ENCODE measurements at regions not wholly inside any gene's neighbourhood (a gene's known extent, or its start where the extent isn't known, plus 50 kb on each side); places are given as distances from the start of the nearest gene placed in this dataset.

DNA sequence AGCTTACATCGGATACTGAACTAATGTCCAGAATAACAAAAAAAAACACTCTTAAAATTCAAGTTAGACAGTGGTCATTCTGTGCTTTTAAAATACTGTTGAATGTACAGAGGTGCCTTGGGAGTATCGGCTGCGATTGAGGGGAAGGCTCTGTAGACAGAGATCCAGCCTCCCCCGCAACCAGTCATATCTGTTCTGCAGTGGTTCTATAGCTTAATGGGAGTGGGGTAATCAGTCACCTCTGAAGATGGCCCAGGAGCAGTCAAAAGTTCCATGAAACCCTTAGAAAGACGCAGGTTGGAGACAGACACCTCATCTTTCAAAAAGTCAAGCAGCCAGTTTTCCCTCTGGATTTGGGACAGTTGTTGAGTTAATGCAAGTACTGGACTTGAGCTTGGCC, 1486.6 kb upstream of the TMEM132C start:
- Histone ChIP-seq H3K27me3 (ENCODE audit: insufficient read depth, poor library complexity, severe bottlenecking) (no peaks in the 10 kb centered on the region), H3K4me3 (replicated peaks; ENCODE audit: insufficient read depth, low read length) (no peak overlapping the region), H3K27ac (replicated peaks) (no peak overlapping the region)
- DNase-seq (ENCODE audit: low read depth in 1 of 2, low spot score in 1 of 2) = no peak
- TF ChIP-seq, protein P1, sequence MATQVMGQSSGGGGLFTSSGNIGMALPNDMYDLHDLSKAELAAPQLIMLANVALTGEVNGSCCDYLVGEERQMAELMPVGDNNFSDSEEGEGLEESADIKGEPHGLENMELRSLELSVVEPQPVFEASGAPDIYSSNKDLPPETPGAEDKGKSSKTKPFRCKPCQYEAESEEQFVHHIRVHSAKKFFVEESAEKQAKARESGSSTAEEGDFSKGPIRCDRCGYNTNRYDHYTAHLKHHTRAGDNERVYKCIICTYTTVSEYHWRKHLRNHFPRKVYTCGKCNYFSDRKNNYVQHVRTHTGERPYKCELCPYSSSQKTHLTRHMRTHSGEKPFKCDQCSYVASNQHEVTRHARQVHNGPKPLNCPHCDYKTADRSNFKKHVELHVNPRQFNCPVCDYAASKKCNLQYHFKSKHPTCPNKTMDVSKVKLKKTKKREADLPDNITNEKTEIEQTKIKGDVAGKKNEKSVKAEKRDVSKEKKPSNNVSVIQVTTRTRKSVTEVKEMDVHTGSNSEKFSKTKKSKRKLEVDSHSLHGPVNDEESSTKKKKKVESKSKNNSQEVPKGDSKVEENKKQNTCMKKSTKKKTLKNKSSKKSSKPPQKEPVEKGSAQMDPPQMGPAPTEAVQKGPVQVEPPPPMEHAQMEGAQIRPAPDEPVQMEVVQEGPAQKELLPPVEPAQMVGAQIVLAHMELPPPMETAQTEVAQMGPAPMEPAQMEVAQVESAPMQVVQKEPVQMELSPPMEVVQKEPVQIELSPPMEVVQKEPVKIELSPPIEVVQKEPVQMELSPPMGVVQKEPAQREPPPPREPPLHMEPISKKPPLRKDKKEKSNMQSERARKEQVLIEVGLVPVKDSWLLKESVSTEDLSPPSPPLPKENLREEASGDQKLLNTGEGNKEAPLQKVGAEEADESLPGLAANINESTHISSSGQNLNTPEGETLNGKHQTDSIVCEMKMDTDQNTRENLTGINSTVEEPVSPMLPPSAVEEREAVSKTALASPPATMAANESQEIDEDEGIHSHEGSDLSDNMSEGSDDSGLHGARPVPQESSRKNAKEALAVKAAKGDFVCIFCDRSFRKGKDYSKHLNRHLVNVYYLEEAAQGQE (IDR thresholded peaks at IDR 0.05; ENCODE audit: insufficient replicate concordance, low read depth) = no peak
- TF ChIP-seq POLR2AphosphoS5 (IDR thresholded peaks at IDR 0.05; ENCODE audit: low read depth) (no peak), GABPA (IDR thresholded peaks at IDR 0.05; ENCODE audit: low read depth) (no peak), SPI1 (IDR thresholded peaks at IDR 0.05; ENCODE audit: borderline replicate concordance, low read depth) (no peak)
- TF ChIP-seq, protein P2, sequence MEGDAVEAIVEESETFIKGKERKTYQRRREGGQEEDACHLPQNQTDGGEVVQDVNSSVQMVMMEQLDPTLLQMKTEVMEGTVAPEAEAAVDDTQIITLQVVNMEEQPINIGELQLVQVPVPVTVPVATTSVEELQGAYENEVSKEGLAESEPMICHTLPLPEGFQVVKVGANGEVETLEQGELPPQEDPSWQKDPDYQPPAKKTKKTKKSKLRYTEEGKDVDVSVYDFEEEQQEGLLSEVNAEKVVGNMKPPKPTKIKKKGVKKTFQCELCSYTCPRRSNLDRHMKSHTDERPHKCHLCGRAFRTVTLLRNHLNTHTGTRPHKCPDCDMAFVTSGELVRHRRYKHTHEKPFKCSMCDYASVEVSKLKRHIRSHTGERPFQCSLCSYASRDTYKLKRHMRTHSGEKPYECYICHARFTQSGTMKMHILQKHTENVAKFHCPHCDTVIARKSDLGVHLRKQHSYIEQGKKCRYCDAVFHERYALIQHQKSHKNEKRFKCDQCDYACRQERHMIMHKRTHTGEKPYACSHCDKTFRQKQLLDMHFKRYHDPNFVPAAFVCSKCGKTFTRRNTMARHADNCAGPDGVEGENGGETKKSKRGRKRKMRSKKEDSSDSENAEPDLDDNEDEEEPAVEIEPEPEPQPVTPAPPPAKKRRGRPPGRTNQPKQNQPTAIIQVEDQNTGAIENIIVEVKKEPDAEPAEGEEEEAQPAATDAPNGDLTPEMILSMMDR (IDR thresholded peaks at IDR 0.05; ENCODE audit: insufficient read depth, low read length) = no peak

DNA sequence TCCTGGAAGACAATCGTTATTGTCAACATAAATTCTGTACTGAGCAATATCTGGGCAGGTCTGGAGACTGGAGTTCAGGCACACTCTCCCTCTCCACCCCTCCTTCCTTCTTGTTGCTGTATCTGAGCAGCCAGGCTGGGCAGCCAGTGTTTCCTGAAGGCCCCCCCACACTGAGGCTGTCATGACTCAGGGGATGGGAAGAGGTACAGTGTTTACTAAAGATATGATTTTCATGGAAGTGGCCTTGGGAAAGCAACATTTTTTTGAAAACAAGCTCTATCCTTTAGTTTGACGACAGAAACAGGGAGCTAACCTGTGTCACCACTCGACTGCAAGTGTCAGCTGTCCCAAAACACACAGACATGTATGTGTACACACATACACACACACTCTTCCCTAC, 1485.4 kb upstream of the TMEM132C start:
- TF ChIP-seq, protein P2 (IDR thresholded peaks at IDR 0.05; ENCODE audit: insufficient read depth, low read length) = no peak
- TF ChIP-seq, protein P1 (IDR thresholded peaks at IDR 0.05; ENCODE audit: insufficient replicate concordance, low read depth) = no peak
- TF ChIP-seq GABPA (IDR thresholded peaks at IDR 0.05; ENCODE audit: low read depth) (no peak), SPI1 (IDR thresholded peaks at IDR 0.05; ENCODE audit: borderline replicate concordance, low read depth) (no peak), POLR2AphosphoS5 (IDR thresholded peaks at IDR 0.05; ENCODE audit: low read depth) (no peak)
- H3K4me3 ChIP-seq (replicated peaks; ENCODE audit: insufficient read depth, low read length) = no peak overlapping the region
- DNase-seq (ENCODE audit: low read depth in 1 of 2, low spot score in 1 of 2) = no peak
- H3K27me3 ChIP-seq (ENCODE audit: insufficient read depth, poor library complexity, severe bottlenecking) = no peaks in the 10 kb centered on the region
- H3K27ac ChIP-seq (replicated peaks) = no peak overlapping the region

DNA sequence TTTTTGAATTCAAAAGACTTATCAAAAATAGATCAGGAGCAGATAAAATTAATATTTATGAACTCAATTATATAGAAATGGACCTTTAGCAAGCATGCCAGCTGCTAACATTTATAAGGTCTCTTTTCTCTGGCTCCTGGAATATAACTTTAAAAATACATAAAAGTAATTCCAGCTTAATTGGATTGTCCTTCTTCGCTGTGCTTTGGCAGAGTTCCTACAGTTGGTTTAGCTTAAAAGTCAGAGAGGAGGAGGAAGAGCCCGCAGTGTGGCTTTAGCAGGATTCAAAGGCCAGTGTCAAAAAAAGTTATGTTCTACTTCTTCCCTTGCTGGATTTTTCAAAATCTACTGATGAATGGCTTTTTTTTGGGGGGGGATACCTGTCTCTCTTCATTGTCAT, 1484.9 kb upstream of the TMEM132C start:
- Histone ChIP-seq H3K4me3 (replicated peaks; ENCODE audit: insufficient read depth, low read length) (no peak overlapping the region), H3K27me3 (ENCODE audit: insufficient read depth, poor library complexity, severe bottlenecking) (no peaks in the 10 kb centered on the region), H3K27ac (replicated peaks) (no peak overlapping the region)
- TF ChIP-seq, protein P2 (IDR thresholded peaks at IDR 0.05; ENCODE audit: insufficient read depth, low read length) = no peak
- TF ChIP-seq GABPA (IDR thresholded peaks at IDR 0.05; ENCODE audit: low read depth) (no peak), SPI1 (IDR thresholded peaks at IDR 0.05; ENCODE audit: borderline replicate concordance, low read depth) (no peak), POLR2AphosphoS5 (IDR thresholded peaks at IDR 0.05; ENCODE audit: low read depth) (no peak)
- TF ChIP-seq, protein P1 (IDR thresholded peaks at IDR 0.05; ENCODE audit: insufficient replicate concordance, low read depth) = no peak
- DNase-seq (ENCODE audit: low read depth in 1 of 2, low spot score in 1 of 2) = no peak

Data from HL-60 (cell line).